Uterus (tissue), 2 donors: ENCODE measurements at regions not wholly inside any gene's neighbourhood (a gene's known extent, or its start where the extent isn't known, plus 50 kb on each side); places are given as distances from the start of the nearest gene placed in this dataset.

Experiments used
- CTCF ChIP-seq, 4 experiments: fragments of 200-600 bp in 2 of 4; fragments of 450-650 bp in 2 of 4; sonication (generic) in 2 of 4; IDR thresholded peaks; one replicate each; pipeline ENCODE4 v1.5.1; 2016 to 2019; ENCODE audit warnings: antibody characterized with exemption in 4 of 4, mild to moderate bottlenecking in 2 of 4, moderate library complexity in 1 of 4
- POLR2A ChIP-seq, 2 donors: fragments of 450-650 bp; IDR thresholded peaks; one replicate each; pipeline ENCODE4 v1.6.1; 2016; ENCODE audit warnings: antibody characterized with exemption in 2 of 2, mild to moderate bottlenecking in 1 of 2, moderate library complexity in 1 of 2

GRCh38 chr9:135394699-135395645 is 84.6 kb upstream of the PPP1R26 start:
- no peak for TF ChIP-seq POLR2A (IDR thresholded peaks at IDR 0.05)
- no peak for TF ChIP-seq CTCF (IDR thresholded peaks at IDR 0.05)
